K562 (cell line): ENCODE measurements at regions not wholly inside any gene's neighbourhood (a gene's known extent, or its start where the extent isn't known, plus 50 kb on each side); places are given as distances from the start of the nearest gene placed in this dataset.

Experiments
- ATAC-seq: fragments of 200-7000 bp; cut with Tn5 transposase; 3 replicates; pipeline ENCODE4 v1.9.1; 2020; ENCODE audit warnings: moderate library complexity
- BruUV-seq: library from RNA; stranded (reverse); fragments of 400-500 nt; replicated peaks from 2 replicates; lab custom pipeline; 2021; lab: Mats Ljungman, UMichigan
- CTCF ChIA-PET: fragments of 300-600 bp; formaldehyde crosslinking; extraction: SDS; loops from one replicate; lab custom pipeline; 2021; ENCODE audit warnings: low intra/inter-chr PET ratio; lab: Yijun Ruan, JAX
- POLR2A ChIA-PET: fragments of 300-600, 350-650 bp; sonication (Branson Sonifier 250); formaldehyde crosslinking; extraction: SDS; loops from one replicate; lab custom pipeline; 2021; ENCODE audit warnings: antibody characterized with exemption, inconsistent platforms; lab: Yijun Ruan, JAX
- DNase-seq, 4 experiments: peaks; one replicate each; pipeline versions ENCODE4 v3.0.0 to v3.0.0-alpha.2; 2011 to 2018; ENCODE audit warnings: low spot score in 3 of 4, mixed read lengths in 3 of 4; ENCODE audit errors: extremely low read depth in 1 of 4
- FAIRE-seq: peaks from 2 replicates; lab custom pipeline; 2011; peaks lifted over from hg19 to GRCh38; lab: Jason Lieb, UNC
- H2AFZ ChIP-seq: 2 replicates; pipeline ENCODE4 v1.6.0; 2011; ENCODE audit warnings: low read depth, low read length, control low read depth, inconsistent platforms
- H3K27ac ChIP-seq: fragments of 200-600 bp; 3 replicates; pipeline ENCODE4 v1.8.0; 2011; ENCODE audit warnings: low read depth, mild to moderate bottlenecking, control low read depth, inconsistent platforms, low read length, moderate library complexity, mixed read lengths; ENCODE audit errors: extremely low read depth
- H3K27me3 ChIP-seq, 2 experiments: fragments of 300-600 bp in 1 of 2; 2 replicates in 1 of 2; 3 replicates in 1 of 2; pipeline versions ENCODE4 v1.6.0 to v1.8.0; 2011; ENCODE audit warnings: inconsistent platforms in 2 of 2, low read length in 2 of 2, mild to moderate bottlenecking in 1 of 2, mixed read lengths in 1 of 2, moderate library complexity in 1 of 2; ENCODE audit not compliant: control insufficient read depth in 2 of 2, insufficient read depth in 2 of 2
- H3K36me3 ChIP-seq: fragments of 300-600 bp; 3 replicates; pipeline ENCODE4 v1.8.0; 2011; ENCODE audit warnings: mild to moderate bottlenecking, low read length, inconsistent platforms; ENCODE audit not compliant: control insufficient read depth, insufficient read depth
- H3K4me1 ChIP-seq, 2 experiments: fragments of 200-600 bp in 1 of 2; replicated peaks in 1 of 2; 2 replicates in 1 of 2; 3 replicates in 1 of 2; pipeline versions ENCODE4 v1.5.1 to v1.8.0; 2011; ENCODE audit warnings: inconsistent platforms in 2 of 2, low read length in 2 of 2, mild to moderate bottlenecking in 1 of 2, mixed read lengths in 1 of 2, moderate library complexity in 1 of 2; ENCODE audit not compliant: control insufficient read depth in 2 of 2, insufficient read depth in 2 of 2
- H3K4me2 ChIP-seq: 2 replicates; pipeline ENCODE4 v1.6.1; 2011; ENCODE audit warnings: low read length, control low read depth, inconsistent platforms, mixed read lengths; ENCODE audit not compliant: insufficient read depth
- H3K4me3 ChIP-seq: fragments of 200-600 bp; sonication (generic), shearing (Covaris generic); 2 replicates; pipeline ENCODE4 v1.5.1; 2016; ENCODE audit warnings: control low read depth, inconsistent platforms
- H3K79me2 ChIP-seq: fragments of 200-600 bp; 3 replicates; pipeline ENCODE4 v1.8.0; 2011; ENCODE audit warnings: low read length, inconsistent platforms; ENCODE audit not compliant: control insufficient read depth, insufficient read depth
- H3K9ac ChIP-seq, 2 experiments: 2 replicates each; pipeline versions ENCODE4 v1.6.0 to v1.6.1; 2011; ENCODE audit warnings: low read depth in 2 of 2, low read length in 2 of 2, control low read depth in 1 of 2, inconsistent platforms in 1 of 2, mild to moderate bottlenecking in 1 of 2, mixed read lengths in 1 of 2; ENCODE audit not compliant: insufficient read depth in 1 of 2
- H3K9me1 ChIP-seq: one replicate; pipeline ENCODE4 v1.6.0; 2011; ENCODE audit warnings: inconsistent platforms, mild to moderate bottlenecking, low read length, moderate library complexity; ENCODE audit not compliant: control insufficient read depth, insufficient read depth
- H3K9me3 ChIP-seq: replicated peaks from 2 replicates; pipeline ENCODE4 v1.5.1; 2011; ENCODE audit warnings: low read depth, low read length, inconsistent platforms; ENCODE audit not compliant: control insufficient read depth, insufficient read depth
- H4K20me1 ChIP-seq: replicated peaks from 2 replicates; pipeline ENCODE4 v1.6.1; 2011; ENCODE audit warnings: low read length, inconsistent platforms, mixed read lengths; ENCODE audit not compliant: control insufficient read depth, insufficient read depth
- BACH1 ChIP-seq: fragments of 200-800 bp; sonication (Bioruptor generic); IDR thresholded peaks from 2 replicates; pipeline ENCODE4 v1.6.1; 2016; ENCODE audit warnings: missing genetic modification characterization, missing compliant biosample characterization
- E2F6 ChIP-seq, 2 experiments: IDR thresholded peaks; 2 replicates each; pipeline ENCODE4 v1.6.1; 2011; ENCODE audit warnings: borderline replicate concordance in 1 of 2, control low read depth in 1 of 2, low read depth in 1 of 2, low read length in 1 of 2, mild to moderate bottlenecking in 1 of 2, mixed read lengths in 1 of 2, moderate library complexity in 1 of 2; ENCODE audit not compliant: insufficient read depth in 1 of 2, insufficient read length in 1 of 2, poor library complexity in 1 of 2, severe bottlenecking in 1 of 2; ENCODE audit errors: extremely low read depth in 1 of 2
- FOXM1 ChIP-seq, 2 experiments: fragments of 450-650 bp in 1 of 2; sonication (generic) in 1 of 2; formaldehyde crosslinking in 1 of 2; IDR thresholded peaks; 2 replicates each; pipeline versions ENCODE4 v1.6.1 to v1.9.0; 2017 to 2022; ENCODE audit warnings: low read depth in 2 of 2, mild to moderate bottlenecking in 2 of 2, missing genetic modification reagents in 1 of 2, moderate library complexity in 1 of 2
- FUS ChIP-seq: fragments of 200-400 bp; formaldehyde crosslinking; optimal IDR thresholded peaks from 2 replicates; pipeline ENCODE3; 2017; ENCODE audit warnings: low read depth, low read length
- NCOA2 ChIP-seq, 2 experiments: fragments of 450-650 bp; IDR thresholded peaks; 2 replicates each; pipeline ENCODE4 v1.6.1; 2018; ENCODE audit warnings: mild to moderate bottlenecking in 2 of 2, moderate library complexity in 1 of 2; ENCODE audit not compliant: partially characterized antibody in 2 of 2
- ZBTB9 ChIP-seq: fragments of 450-650 bp; formaldehyde crosslinking; IDR thresholded peaks from 2 replicates; pipeline ENCODE4 v1.4.0; 2020; ENCODE audit warnings: mild to moderate bottlenecking, moderate library complexity
- ZFP91 ChIP-seq: sonication (generic); formaldehyde crosslinking; IDR thresholded peaks from 2 replicates; pipeline ENCODE4 v1.8.0; 2022; ENCODE audit warnings: mild to moderate bottlenecking, missing genetic modification reagents
- ZKSCAN8 ChIP-seq: fragments of 200-800 bp; sonication (Bioruptor generic); IDR thresholded peaks from 2 replicates; pipeline ENCODE4 v1.6.1; 2016; ENCODE audit warnings: missing genetic modification characterization, missing compliant biosample characterization
- ZNF436 ChIP-seq: fragments of 250-450, 450-650 bp; sonication (Bioruptor Pico); formaldehyde crosslinking; IDR thresholded peaks from 2 replicates; pipeline ENCODE4 v1.7.0; 2020; ENCODE audit warnings: mild to moderate bottlenecking
- WGBS: fragments of 100-300 bp; shearing (Covaris generic); methylation state at CpG from one replicate; pipeline ENCODE4 v1.1.6; 2016; ENCODE audit warnings: low coverage, mixed read lengths; ENCODE audit not compliant: insufficient coverage; ENCODE audit errors: missing lambda C conversion rate; 5-methylcytosine and 5-hydroxymethylcytosine counted together
- in situ Hi-C: fragments of 300-500 bp; cut with MboI; formaldehyde crosslinking; loops from 4 replicates; pipeline ENCODE4 v1.15.0; 2018; ENCODE audit warnings: inconsistent platforms, mixed read lengths
- intact Hi-C: fragments of 100-400 bp; cut with micrococcal nuclease; formaldehyde crosslinking; loops from 2 replicates; pipeline ENCODE4 v1.14.2; 2022

- Histone ChIP-seq H4K20me1 (no peaks in the 10 kb centered on the region), H3K4me1 (peaks cover 5 to 11% of the 10 kb centered on the region in 2 experiments; a peak in 3 of 5 replicates), H3K9ac (no peak overlapping the region), H3K4me2 (no peak overlapping the region), H3K79me2 (no peaks in the 10 kb centered on the region), H2AFZ (no peak overlapping the region)
- POLR2A ChIA-PET = interaction anchor here (2.2 kb wide), 1 partner anchor 40 kb away, joined by 4 read pairs; no protein-coding TSS in a partner anchor
- FAIRE-seq = no peak
- in situ Hi-C loops = no loop called here
- no TSS peak for BruUV-seq
- no peak for TF ChIP-seq BACH1
- no peak for TF ChIP-seq FOXM1 (IDR thresholded peaks at IDR 0.05; ENCODE audit: low read depth)
- TF ChIP-seq FOXM1 (CRISPR knock-in tag; IDR thresholded peaks at IDR 0.05; ENCODE audit: low read depth) = no peak
- TF ChIP-seq ZFP91 = no peak
- TF ChIP-seq ZNF436 (CRISPR knock-in tag) = no peak
- TF ChIP-seq, all 486 proteins: peak for 0
- DNase-seq = no peak
- H3K36me3 ChIP-seq = no peaks in the 10 kb centered on the region
- intact Hi-C loops = no loop called here
- H3K4me3 ChIP-seq = no peak overlapping the region
- CTCF ChIA-PET = no interaction called here
- H3K27me3 ChIP-seq = no peaks in the 10 kb centered on the region
- no peaks in the 10 kb centered on the region for H3K9me3 ChIP-seq
- no peak overlapping the region for H3K27ac ChIP-seq
- no peaks in the 10 kb centered on the region for H3K9me1 ChIP-seq
- ATAC-seq = no peak
Observed at GRCh38 chr2:65921116-65921515, 488.7 kb upstream of the SPRED2 start.

- POLR2A ChIA-PET = interaction anchor here (2.2 kb wide), 1 partner anchor 39 kb away, joined by 4 read pairs; no protein-coding TSS in a partner anchor
- CTCF ChIA-PET = no interaction called here
- no peaks in the 10 kb centered on the region for H3K9me1 ChIP-seq
- H3K4me2 ChIP-seq = no peak overlapping the region
- peaks cover 5 to 11% of the 10 kb centered on the region in 2 experiments; a peak in 3 of 5 replicates for H3K4me1 ChIP-seq
- FAIRE-seq = no peak
- H3K27me3 ChIP-seq = no peaks in the 10 kb centered on the region
- in situ Hi-C loops (no loop called here), intact Hi-C loops (no loop called here)
- no peaks in the 10 kb centered on the region for H3K9me3 ChIP-seq
- no peak for TF ChIP-seq ZBTB9 (CRISPR knock-in tag)
- TF ChIP-seq NCOA2 (IDR thresholded peaks at IDR 0.05; ENCODE audit: partially characterized antibody in 2 of 2) = no peak
- no peak for TF ChIP-seq FUS
- TF ChIP-seq ZKSCAN8 = no peak
- TF ChIP-seq E2F6 (IDR thresholded peaks at IDR 0.05; ENCODE audit: borderline replicate concordance in 1 of 2, extremely low read depth in 1 of 2, insufficient read depth in 1 of 2, insufficient read length in 1 of 2, low read depth in 1 of 2, low read length in 1 of 2, poor library complexity in 1 of 2, severe bottlenecking in 1 of 2) = no peak
- whole genome bisulfite sequencing = 20% methylated on average over 6 of the region's 6 CpGs
- H3K79me2 ChIP-seq = no peaks in the 10 kb centered on the region
- H4K20me1 ChIP-seq = no peaks in the 10 kb centered on the region
- DNase-seq = no peak
- no peak overlapping the region for H3K27ac ChIP-seq
- H3K36me3 ChIP-seq = no peaks in the 10 kb centered on the region
- ATAC-seq = no peak
- H2AFZ ChIP-seq = no peak overlapping the region
- no TSS peak for BruUV-seq
- no peak overlapping the region for H3K9ac ChIP-seq
- H3K4me3 ChIP-seq = no peak overlapping the region
Observed at GRCh38 chr2:65920659-65921058, 488.3 kb upstream of the SPRED2 start.
